Fibroblast of lung (primary cell): ENCODE measurements at regions not wholly inside any gene's neighbourhood (a gene's known extent, or its start where the extent isn't known, plus 50 kb on each side); places are given as distances from the start of the nearest gene placed in this dataset.
"Not testable (repeated sequence)": the region's sequence is repeated elsewhere in the genome, so short reads cannot be mapped to it uniquely, and the experiment has no call there.

ENCODE experiments used
- DNase-seq, 2 donors: peaks; one replicate each; pipeline versions ENCODE4 v3.0.0 to v3.0.0-alpha.2; 2010; ENCODE audit warnings: low read depth in 2 of 2
- H2AFZ ChIP-seq: 2 replicates; pipeline ENCODE4 v1.5.1; 2012; ENCODE audit warnings: low read length, control low read depth, inconsistent platforms
- H3K27ac ChIP-seq: 2 replicates; pipeline ENCODE4 v1.5.1; 2011; ENCODE audit warnings: low read length, control low read depth; ENCODE audit not compliant: insufficient read depth
- H3K27me3 ChIP-seq: 2 replicates; pipeline ENCODE4 v1.5.1; 2011; ENCODE audit warnings: mild to moderate bottlenecking, low read length; ENCODE audit not compliant: control insufficient read depth, insufficient read depth
- H3K36me3 ChIP-seq: 2 replicates; pipeline ENCODE4 v1.5.1; 2011; ENCODE audit warnings: low read length; ENCODE audit not compliant: control insufficient read depth, insufficient read depth
- H3K4me1 ChIP-seq: 2 replicates; pipeline ENCODE4 v1.5.1; 2011; ENCODE audit warnings: low read length; ENCODE audit not compliant: control insufficient read depth, insufficient read depth; ENCODE audit errors: extremely low read depth
- H3K4me2 ChIP-seq: 2 replicates; pipeline ENCODE4 v1.5.1; 2011; ENCODE audit warnings: low read length, control low read depth; ENCODE audit not compliant: insufficient read depth; ENCODE audit errors: extremely low read depth
- H3K4me3 ChIP-seq, 4 experiments: fragments of 200-600 bp in 1 of 4; sonication (generic) in 1 of 4; replicated peaks in 1 of 4; 2 replicates each; pipeline ENCODE4 v1.5.1; 2011 to 2016; ENCODE audit warnings: low read length in 4 of 4, low read depth in 3 of 4, mild to moderate bottlenecking in 3 of 4, control low read depth in 2 of 4, inconsistent platforms in 1 of 4, mixed read lengths in 1 of 4; ENCODE audit not compliant: insufficient read depth in 1 of 4; ENCODE audit errors: control extremely low read depth in 1 of 4
- H3K79me2 ChIP-seq: 2 replicates; pipeline ENCODE4 v1.5.1; 2012; ENCODE audit warnings: mild to moderate bottlenecking, low read length, inconsistent platforms; ENCODE audit not compliant: control insufficient read depth, insufficient read depth
- H3K9ac ChIP-seq: 2 replicates; pipeline ENCODE4 v1.5.1; 2011; ENCODE audit warnings: mild to moderate bottlenecking, low read length, control low read depth; ENCODE audit not compliant: insufficient read depth
- H3K9me3 ChIP-seq: 2 replicates; pipeline ENCODE4 v1.5.1; 2012; ENCODE audit warnings: low read depth, low read length; ENCODE audit not compliant: control insufficient read depth, insufficient read depth
- H4K20me1 ChIP-seq: 2 replicates; pipeline ENCODE4 v1.5.1; 2011; ENCODE audit warnings: low read length; ENCODE audit not compliant: control insufficient read depth, insufficient read depth; ENCODE audit errors: extremely low read depth
- CTCF ChIP-seq, 2 donors: IDR thresholded peaks in 1 of 2; conservative IDR thresholded peaks in 1 of 2; 1 replicate in 1 of 2; 2 replicates in 1 of 2; pipeline ENCODE4 v1.5.1; 2011 to 2012; ENCODE audit warnings: low read length in 2 of 2, control low read depth in 1 of 2, inconsistent platforms in 1 of 2, low read depth in 1 of 2, mild to moderate bottlenecking in 1 of 2
- EZH2 ChIP-seq: IDR thresholded peaks from 2 replicates; pipeline ENCODE4 v1.5.1; 2012; ENCODE audit warnings: low read length, control low read depth, mild to moderate bottlenecking; ENCODE audit errors: missing control alignments

GRCh38 chr2:7438855-7439254 is 521.6 kb downstream of the RNF144A start:
- Histone ChIP-seq H4K20me1 (no peaks in the 10 kb centered on the region), H3K79me2 (no peaks in the 10 kb centered on the region), H2AFZ (no peak overlapping the region), H3K9me3 (no peaks in the 10 kb centered on the region), H3K9ac (no peak overlapping the region), H3K27ac (no peak overlapping the region), H3K4me1 (no peaks in the 10 kb centered on the region), H3K27me3 (no peaks in the 10 kb centered on the region), H3K4me2 (no peak overlapping the region), H3K4me3 (no peak overlapping the region), H3K36me3 (no peaks in the 10 kb centered on the region)
- TF ChIP-seq EZH2 (no peak), CTCF (conservative IDR thresholded peaks at IDR 0.05 in 1 of 2, IDR thresholded peaks at IDR 0.05 in 1 of 2; ENCODE audit: low read depth in 1 of 2, low read length in 2 of 2) (no peak)
- DNase-seq: no peak

DNA sequence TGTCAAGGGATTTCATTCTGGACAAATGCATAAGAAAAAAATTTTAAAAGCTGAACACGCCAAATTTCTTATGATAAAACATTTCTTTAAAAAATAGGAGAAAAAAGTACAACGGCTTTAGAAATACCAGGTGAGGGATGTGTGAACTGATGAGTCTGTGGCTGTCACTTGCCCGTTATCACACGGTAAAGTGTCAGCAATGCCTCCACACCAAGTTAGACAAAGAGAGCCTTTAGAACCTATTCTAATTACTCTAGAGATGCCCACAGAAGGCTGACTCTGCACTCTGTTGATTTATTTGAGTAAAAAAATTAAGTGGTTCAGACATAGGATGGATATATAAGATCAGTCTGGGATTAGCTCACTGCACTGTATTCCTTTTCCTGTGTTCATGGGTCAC is 523.8 kb downstream of the RNF144A start:
- Histone ChIP-seq H3K4me1 (no peaks in the 10 kb centered on the region), H4K20me1 (no peaks in the 10 kb centered on the region), H3K4me3 (no peak overlapping the region), H3K36me3 (no peaks in the 10 kb centered on the region), H3K27ac (no peak overlapping the region), H2AFZ (no peak overlapping the region), H3K9me3 (no peaks in the 10 kb centered on the region), H3K4me2 (no peak overlapping the region), H3K27me3 (no peaks in the 10 kb centered on the region), H3K79me2 (no peaks in the 10 kb centered on the region), H3K9ac (no peak overlapping the region)
- TF ChIP-seq EZH2 (no peak), CTCF (conservative IDR thresholded peaks at IDR 0.05 in 1 of 2, IDR thresholded peaks at IDR 0.05 in 1 of 2; ENCODE audit: low read depth in 1 of 2, low read length in 2 of 2) (no peak)
- no peak for DNase-seq

DNA sequence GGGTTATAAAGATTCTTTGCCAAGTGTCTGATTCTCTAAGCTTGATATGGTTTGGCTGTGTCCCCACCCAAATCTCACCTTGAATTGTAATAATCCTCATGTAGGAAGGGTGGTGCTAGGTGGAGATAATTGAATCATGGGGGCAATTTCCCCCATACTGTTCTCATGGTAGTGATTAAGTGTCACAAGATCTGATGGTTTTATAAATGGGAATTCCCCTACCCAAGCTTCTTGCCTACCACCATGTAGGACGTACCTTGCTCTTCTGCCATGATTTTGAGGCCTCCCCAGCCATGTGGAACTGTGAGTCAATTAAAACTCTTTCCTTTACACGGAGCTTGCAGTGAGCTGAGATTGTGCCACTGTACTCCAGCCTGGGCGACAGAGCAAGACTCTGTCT is 524.6 kb downstream of the RNF144A start:
- not testable (repeated sequence) for H3K79me2 ChIP-seq, H4K20me1 ChIP-seq, DNase-seq, H3K27me3 ChIP-seq, H3K36me3 ChIP-seq, H3K27ac ChIP-seq, H3K4me3 ChIP-seq, H3K9ac ChIP-seq, H3K9me3 ChIP-seq, H3K4me2 ChIP-seq, H3K4me1 ChIP-seq, H2AFZ ChIP-seq

DNA sequence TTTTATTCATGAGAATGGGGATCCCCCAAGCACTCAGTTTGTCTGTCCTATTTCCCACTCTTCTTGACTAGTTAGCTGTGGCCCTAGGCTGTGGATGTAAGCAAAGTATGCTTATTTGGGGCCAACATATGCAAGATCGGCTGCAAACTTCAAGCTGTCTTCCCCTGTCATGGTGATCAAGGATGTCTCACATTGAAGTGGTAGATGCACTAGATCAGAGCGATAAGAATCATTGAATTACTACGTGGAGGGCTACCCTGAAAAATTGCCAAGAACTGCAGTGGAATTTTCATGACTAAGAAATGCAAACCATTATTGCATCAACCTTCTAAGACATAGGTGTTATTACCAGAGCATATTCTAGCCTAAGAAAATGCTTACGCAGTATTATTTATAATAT is 527.4 kb downstream of the RNF144A start:
- no peaks in the 10 kb centered on the region for H3K4me1 ChIP-seq
- no peaks in the 10 kb centered on the region for H3K36me3 ChIP-seq
- H3K9me3 ChIP-seq: no peaks in the 10 kb centered on the region
- H4K20me1 ChIP-seq: no peaks in the 10 kb centered on the region
- no peak for DNase-seq
- no peak overlapping the region for H3K9ac ChIP-seq
- no peak overlapping the region for H3K4me3 ChIP-seq
- H3K27me3 ChIP-seq: no peaks in the 10 kb centered on the region
- no peaks in the 10 kb centered on the region for H3K79me2 ChIP-seq
- H3K4me2 ChIP-seq: no peak overlapping the region
- no peak for TF ChIP-seq CTCF (conservative IDR thresholded peaks at IDR 0.05 in 1 of 2, IDR thresholded peaks at IDR 0.05 in 1 of 2; ENCODE audit: low read depth in 1 of 2, low read length in 2 of 2)
- TF ChIP-seq EZH2: no peak
- H3K27ac ChIP-seq: no peak overlapping the region
- H2AFZ ChIP-seq: no peak overlapping the region
